Nephron progenitor cell (in vitro differentiated cells): ENCODE measurements at regions not wholly inside any gene's neighbourhood (a gene's known extent, or its start where the extent isn't known, plus 50 kb on each side); places are given as distances from the start of the nearest gene placed in this dataset.

Source experiments
- DNase-seq: peaks from one replicate; pipeline ENCODE4 v3.0.0; 2021
- H3K27ac Mint-ChIP-seq: 2 replicates; pipeline ENCODE4 v1.8.0; 2021; ENCODE audit warnings: mild to moderate bottlenecking, moderate library complexity, mixed read lengths
- H3K27me3 Mint-ChIP-seq: 2 replicates; pipeline ENCODE4 v1.8.0; 2021; ENCODE audit warnings: mild to moderate bottlenecking, low read depth, mixed read lengths; ENCODE audit not compliant: poor library complexity
- H3K36me3 Mint-ChIP-seq: 2 replicates; pipeline ENCODE4 v1.8.0; 2021; ENCODE audit warnings: low read depth, mixed read lengths
- H3K4me1 Mint-ChIP-seq: 2 replicates; pipeline ENCODE4 v1.8.0; 2021; ENCODE audit warnings: mixed read lengths
- H3K4me3 Mint-ChIP-seq: 2 replicates; pipeline ENCODE4 v1.8.0; 2021; ENCODE audit warnings: mild to moderate bottlenecking, moderate library complexity, mixed read lengths
- H3K9me3 Mint-ChIP-seq: 2 replicates; pipeline ENCODE4 v1.8.0; 2021; ENCODE audit warnings: mild to moderate bottlenecking, moderate library complexity, mixed read lengths
- TF ChIP-seq, protein P1 (sequence below): fragments of 200-600 bp; sonication (generic); IDR thresholded peaks from 2 replicates; pipeline ENCODE4 v1.5.0; 2021; ENCODE audit warnings: antibody characterized with exemption

DNA sequence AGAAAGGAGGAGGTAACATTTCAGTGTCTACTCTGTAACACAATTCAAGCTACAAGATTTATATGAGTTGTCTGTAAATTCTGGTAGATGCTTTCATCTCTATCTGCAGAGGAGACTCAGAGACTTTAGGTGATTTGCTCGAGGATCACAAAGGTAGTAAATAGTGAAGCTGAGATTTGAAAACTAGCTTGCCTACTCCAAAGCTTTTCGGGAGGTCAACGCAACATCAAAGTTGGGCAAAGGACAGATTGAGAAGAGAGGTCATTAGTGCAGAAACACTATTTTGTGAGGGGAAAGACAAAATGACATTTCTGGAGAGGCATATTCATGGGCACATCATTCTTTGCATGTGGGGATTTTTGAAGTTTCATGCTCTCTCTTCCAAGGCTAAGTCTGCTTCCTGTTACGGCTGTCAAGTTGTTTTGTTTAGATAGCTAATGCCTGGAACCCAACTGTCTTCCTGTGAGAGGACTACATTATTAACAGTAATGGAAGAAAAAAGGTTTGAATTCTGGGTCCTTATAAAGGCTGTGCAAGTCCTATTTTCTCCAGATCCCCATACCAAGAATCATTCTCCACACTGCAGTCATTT, 413.5 kb upstream of the ZNF462 start:
- peaks cover 2% of the 10 kb centered on the region for H3K27me3 Mint-ChIP-seq
- H3K4me1 Mint-ChIP-seq = peaks cover 21% of the 10 kb centered on the region
- DNase-seq = no peak
- no peaks in the 10 kb centered on the region for H3K36me3 Mint-ChIP-seq
- TF ChIP-seq, protein P1, sequence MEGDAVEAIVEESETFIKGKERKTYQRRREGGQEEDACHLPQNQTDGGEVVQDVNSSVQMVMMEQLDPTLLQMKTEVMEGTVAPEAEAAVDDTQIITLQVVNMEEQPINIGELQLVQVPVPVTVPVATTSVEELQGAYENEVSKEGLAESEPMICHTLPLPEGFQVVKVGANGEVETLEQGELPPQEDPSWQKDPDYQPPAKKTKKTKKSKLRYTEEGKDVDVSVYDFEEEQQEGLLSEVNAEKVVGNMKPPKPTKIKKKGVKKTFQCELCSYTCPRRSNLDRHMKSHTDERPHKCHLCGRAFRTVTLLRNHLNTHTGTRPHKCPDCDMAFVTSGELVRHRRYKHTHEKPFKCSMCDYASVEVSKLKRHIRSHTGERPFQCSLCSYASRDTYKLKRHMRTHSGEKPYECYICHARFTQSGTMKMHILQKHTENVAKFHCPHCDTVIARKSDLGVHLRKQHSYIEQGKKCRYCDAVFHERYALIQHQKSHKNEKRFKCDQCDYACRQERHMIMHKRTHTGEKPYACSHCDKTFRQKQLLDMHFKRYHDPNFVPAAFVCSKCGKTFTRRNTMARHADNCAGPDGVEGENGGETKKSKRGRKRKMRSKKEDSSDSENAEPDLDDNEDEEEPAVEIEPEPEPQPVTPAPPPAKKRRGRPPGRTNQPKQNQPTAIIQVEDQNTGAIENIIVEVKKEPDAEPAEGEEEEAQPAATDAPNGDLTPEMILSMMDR = no peak
- H3K27ac Mint-ChIP-seq = peak overlapping the region; percentile 82
- H3K9me3 Mint-ChIP-seq = no peaks in the 10 kb centered on the region
- H3K4me3 Mint-ChIP-seq = peak overlapping the region; percentile 40

DNA sequence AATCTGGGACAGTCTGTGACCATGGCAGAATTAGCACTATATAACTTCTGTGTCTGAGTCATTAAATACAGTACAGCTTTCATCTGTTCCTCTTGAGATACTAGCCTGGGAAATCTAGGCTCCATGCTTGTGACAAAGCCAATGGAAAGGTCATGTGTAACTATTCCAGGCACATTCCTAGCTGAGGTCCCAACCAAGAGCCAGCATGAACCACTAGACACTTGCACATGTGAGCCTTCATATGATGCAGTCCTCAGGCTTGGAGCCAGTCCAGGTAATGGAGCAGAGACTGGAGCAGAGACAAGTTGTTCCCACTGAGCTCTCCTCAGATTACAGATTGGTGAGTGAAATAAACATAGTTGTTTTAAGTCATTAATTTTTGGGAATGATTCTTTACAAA, 412.4 kb upstream of the ZNF462 start:
- no peak overlapping the region for H3K4me3 Mint-ChIP-seq
- H3K36me3 Mint-ChIP-seq = no peaks in the 10 kb centered on the region
- TF ChIP-seq, protein P1 = no peak
- no peaks in the 10 kb centered on the region for H3K9me3 Mint-ChIP-seq
- H3K27ac Mint-ChIP-seq = no peak overlapping the region
- DNase-seq = no peak
- H3K27me3 Mint-ChIP-seq = peaks cover 2% of the 10 kb centered on the region
- H3K4me1 Mint-ChIP-seq = peaks cover 21% of the 10 kb centered on the region

DNA sequence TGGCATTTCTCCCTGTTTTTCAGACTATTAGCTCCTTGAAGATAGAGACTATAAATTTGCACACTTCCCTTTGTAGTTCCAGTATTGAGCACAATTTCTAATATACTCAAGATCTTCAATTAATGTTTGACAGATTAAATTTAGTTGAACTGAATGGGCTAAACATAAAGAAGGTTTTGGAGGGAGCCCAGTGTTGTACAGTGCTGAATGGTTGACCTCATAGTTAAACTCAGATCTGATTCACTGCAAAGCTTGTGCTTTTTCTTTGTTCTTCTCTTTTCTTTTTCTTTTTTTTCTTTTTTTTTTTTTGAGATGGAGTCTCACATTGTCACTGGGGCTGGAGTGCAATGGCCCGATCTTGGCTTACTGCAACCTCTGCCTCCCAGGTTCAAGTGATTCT, 411.7 kb upstream of the ZNF462 start:
- Mint-ChIP-seq H3K27me3 (peaks cover 2% of the 10 kb centered on the region), H3K4me1 (peaks cover 21% of the 10 kb centered on the region), H3K9me3 (peaks cover 5% of the 10 kb centered on the region), H3K36me3 (no peaks in the 10 kb centered on the region), H3K27ac (no peak overlapping the region), H3K4me3 (no peak overlapping the region)
- no peak for DNase-seq
- TF ChIP-seq, protein P1 = no peak

DNA sequence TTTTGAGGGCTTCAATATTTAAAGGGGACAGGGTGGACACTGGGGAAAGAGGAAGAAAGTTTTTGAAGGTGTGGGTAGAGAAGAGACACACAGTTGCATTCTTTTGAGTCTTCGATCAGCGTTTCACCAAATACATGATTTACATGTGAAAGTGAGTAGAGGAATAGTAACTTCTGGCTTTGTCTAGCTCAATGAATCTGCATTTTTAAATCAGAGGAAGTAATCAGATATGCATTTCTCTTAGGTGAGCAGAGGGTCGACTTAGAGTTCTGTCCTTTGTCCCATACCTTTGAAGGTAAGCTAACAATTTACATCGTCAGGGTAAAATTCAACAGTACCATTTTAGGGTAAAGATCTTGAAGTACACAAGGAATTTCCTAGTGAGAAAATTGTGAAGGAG, 406.4 kb upstream of the ZNF462 start:
- H3K4me3 Mint-ChIP-seq = no peak overlapping the region
- peaks cover 4% of the 10 kb centered on the region for H3K36me3 Mint-ChIP-seq

DNA sequence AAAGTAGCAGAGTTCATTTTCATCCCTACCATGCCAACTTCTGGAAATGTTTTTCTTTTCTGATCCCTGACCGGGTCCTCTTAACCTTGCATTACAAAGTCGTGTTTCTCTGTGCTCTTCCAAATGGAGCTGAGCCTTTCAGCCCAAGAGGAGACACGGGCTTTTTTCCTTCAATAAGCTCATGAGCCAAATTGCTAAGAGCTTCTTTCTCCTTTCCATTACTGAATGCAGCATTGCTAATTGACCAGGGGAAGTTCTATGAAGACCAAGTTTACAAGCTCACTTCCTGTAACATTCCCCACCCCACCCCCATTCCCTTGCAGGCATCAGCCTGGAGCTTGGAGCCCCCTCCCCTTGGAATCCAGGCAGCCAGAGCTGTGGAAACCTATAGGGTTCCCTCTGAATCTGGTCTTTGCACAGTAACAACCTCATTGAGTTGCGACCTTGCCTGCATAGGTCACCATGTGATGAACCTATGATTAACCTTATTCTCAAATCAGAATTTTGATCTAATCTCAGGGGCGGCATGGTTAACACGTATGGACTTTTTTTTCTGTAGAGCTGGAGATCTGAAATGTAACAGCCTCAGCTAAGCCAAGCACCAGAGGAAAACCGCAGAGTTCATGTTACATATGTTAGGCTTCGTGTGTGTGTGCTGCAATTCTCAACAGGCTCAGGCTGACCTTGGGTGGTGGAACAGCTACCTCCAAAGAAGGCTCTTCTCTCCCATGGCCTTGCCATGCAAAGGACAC, 395.7 kb upstream of the ZNF462 start:
- TF ChIP-seq, protein P1 = no peak
- H3K9me3 Mint-ChIP-seq = peaks cover 13% of the 10 kb centered on the region
- DNase-seq = peak; percentile 52
- H3K27me3 Mint-ChIP-seq = peaks cover 3% of the 10 kb centered on the region
- no peaks in the 10 kb centered on the region for H3K36me3 Mint-ChIP-seq
- H3K4me3 Mint-ChIP-seq = no peak overlapping the region
- H3K27ac Mint-ChIP-seq = peak overlapping the region; percentile 41
- H3K4me1 Mint-ChIP-seq = peaks cover 22% of the 10 kb centered on the region

More for the DNA sequence above, 406.4 kb upstream of the ZNF462 start:
- H3K27ac Mint-ChIP-seq = no peak overlapping the region
- H3K9me3 Mint-ChIP-seq = peaks cover 25% of the 10 kb centered on the region
- H3K27me3 Mint-ChIP-seq = no peaks in the 10 kb centered on the region
- H3K4me1 Mint-ChIP-seq = no peaks in the 10 kb centered on the region
- TF ChIP-seq, protein P1 = no peak
- DNase-seq = no peak

DNA sequence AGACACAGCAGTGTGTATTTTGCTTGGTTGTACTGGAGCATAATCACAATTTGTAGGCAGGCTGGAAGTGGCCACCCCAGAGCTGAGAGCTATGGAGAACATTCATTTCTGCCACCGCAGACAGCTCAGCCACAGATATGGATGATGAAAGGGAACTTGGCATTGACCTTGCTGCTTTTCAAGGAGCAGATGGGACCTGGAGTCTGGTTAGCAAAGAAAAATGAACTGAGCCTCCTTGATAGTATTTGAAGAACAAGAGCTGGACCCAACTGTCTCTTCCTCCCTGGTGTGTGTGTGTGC, 395.2 kb upstream of the ZNF462 start:
- peaks cover 3% of the 10 kb centered on the region for H3K27me3 Mint-ChIP-seq
- TF ChIP-seq, protein P1 = no peak
- no peak overlapping the region for H3K4me3 Mint-ChIP-seq
- DNase-seq = no peak
- no peak overlapping the region for H3K27ac Mint-ChIP-seq
- peaks cover 22% of the 10 kb centered on the region for H3K4me1 Mint-ChIP-seq
- peaks cover 18% of the 10 kb centered on the region for H3K9me3 Mint-ChIP-seq
- no peaks in the 10 kb centered on the region for H3K36me3 Mint-ChIP-seq
